CD1c-positive myeloid dendritic cell (primary cell): ENCODE measurements at regions not wholly inside any gene's neighbourhood (a gene's known extent, or its start where the extent isn't known, plus 50 kb on each side); places are given as distances from the start of the nearest gene placed in this dataset.

Experiments used
- DNase-seq: peaks from one replicate; pipeline ENCODE4 v3.0.0-alpha.2; 2016; ENCODE audit errors: extremely low spot score

DNA sequence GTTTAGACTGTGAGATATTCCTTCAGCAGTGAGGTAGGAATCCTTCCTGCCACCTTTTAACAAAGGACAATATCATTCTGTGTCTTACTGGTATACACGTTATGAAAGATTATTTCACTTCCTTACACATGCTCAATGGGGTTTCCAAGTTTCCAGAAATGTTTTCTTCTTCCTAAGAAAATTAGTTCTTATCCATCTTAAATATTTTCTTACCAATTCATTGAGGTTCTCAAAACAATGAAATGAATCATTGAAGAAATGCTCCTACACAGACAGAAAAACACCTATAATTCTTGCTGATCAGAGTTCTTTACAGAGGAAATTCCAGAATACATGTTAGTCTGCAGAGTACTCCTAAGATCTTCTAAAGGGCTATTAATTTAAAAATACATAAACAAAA, 51.4 kb upstream of the SEC61G start:
- DNase-seq = no peak

DNA sequence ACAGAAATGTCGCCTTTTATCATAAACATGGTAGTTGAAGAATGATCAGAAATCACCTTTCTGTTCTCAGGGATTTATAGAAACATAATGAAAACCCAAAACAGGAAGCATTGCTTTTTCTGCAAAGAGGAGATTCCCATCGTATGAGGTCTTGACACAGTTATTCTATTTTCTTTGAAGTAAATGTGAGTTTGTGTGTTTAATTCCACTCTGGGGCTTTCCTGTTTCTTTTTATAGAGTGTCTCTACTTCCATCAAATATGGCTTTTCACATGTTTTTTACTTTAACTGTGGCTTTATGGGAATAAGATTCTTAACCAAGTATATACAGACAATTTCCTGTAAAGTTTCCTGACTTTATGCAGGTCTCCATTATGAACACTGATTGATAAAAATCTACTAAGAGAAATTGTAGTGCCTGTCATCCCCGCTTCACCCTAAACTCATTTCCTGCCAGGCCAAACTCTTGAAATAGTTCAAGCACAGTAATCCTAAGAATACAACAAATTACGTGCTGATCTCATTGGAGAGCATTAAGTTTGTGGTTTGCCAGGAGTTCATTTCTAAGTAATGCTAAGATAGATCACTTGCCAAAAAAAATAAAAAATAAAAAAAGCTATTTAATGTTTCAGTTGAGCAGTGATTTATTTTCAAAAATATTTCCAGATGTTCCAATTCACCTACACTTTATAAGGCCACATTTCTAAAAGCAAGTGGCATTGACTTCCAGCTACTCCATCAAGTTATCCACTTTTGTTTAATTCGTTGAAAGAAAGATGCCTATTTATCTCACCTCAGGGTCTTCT, 52.2 kb upstream of the SEC61G start:
- no peak for DNase-seq

DNA sequence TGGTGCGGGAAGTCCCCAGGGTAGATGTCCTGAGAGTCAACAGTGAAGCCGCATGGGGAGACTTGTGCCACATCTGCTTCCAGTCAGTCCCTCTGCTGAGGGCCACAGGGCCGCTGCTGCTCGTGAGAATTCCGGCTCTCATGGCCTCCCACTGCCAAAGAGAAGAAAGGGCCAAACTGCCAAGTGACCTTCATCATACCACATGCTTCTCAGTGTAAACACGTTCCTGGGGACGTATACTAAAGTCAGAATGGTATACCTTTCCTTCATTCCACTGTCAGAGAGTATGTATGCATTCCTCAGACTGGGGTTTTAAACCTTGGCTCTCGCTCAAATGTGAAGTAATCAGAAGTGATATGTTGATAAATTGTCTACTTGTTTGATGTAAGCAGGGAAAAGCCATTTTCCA, 52.8 kb upstream of the SEC61G start:
- DNase-seq = no peak

DNA sequence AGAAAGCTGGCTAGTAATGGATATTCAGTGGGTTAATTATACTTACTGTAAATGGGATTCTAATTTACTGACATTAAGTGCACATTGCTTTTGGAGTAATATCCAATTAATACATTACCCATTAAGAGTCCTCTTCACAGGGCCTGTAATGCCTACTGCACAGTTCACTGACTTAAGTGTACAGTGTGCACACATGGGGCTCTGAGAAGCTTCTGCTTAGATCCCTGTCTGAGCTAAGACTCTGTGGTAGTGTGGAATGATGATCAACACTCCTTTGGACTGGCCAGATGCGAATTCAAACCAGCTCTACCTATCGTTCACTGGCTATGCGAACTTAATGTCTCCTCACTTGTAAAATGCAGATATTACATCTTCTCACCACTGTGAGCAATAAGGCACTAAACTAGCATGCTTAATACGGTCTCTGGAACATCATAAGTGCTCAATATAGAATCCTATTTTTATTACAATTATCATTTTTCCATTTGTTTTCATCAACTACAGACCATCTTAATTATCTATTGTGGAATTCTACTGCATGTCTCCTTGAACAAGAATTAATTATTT, 53.8 kb upstream of the SEC61G start:
- no peak for DNase-seq

DNA sequence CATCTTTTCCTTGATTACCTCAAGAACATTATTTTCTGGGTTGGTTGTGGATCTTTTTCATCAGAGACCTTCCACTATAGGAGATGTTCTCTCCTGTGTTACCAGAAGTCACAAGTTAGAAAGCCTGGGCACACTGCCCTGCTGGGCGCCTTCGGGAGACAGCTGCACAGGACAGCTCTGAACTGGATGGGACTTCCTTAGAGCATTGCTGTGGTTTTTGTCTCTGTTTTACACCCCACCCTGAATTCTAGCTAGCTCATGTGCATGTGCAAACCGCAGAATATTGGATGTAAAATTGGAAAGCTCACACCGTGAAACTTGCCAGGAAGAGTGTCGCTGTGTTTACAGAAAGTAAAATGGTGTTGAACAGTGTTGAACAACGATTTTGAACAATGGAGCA, 54.4 kb upstream of the SEC61G start:
- no peak for DNase-seq

DNA sequence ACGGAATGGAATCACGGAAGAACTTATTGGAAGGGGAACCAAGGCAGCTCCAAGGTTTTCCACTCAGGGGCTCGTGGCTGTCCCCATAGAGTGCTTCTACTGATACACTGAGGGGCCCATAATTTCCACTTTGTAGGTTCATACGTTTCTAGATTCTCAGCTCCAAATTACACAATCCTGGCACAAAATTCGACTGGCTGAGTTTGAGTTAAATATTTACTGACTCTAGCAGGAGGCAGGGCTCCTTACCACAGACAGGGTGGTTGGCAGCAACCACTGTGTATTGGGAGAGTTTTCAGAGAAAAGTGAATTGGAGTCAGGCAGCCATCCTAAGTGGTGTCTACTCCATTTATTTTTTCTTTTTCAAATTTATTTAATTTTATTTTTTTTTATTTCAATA, 55.4 kb upstream of the SEC61G start:
- no peak for DNase-seq

DNA sequence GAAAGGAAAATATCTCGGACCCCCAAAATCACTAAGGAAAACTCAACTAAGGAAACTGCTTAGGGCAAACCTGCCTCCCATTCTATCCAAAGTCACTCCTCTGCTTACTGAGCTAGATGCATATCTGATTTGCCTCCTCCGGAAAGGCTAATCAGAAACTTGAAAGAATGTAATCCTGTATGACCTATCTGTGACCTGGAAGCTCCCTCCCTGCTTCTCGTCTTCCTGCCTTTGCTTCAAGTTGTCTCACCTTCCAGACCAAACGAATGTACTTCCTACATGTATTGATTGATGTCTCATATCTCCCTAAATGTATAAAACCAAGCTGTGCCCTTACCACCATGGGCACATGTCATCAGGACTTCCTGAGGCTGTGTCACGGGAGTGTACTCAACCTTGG, 58.1 kb upstream of the SEC61G start:
- DNase-seq = no peak

DNA sequence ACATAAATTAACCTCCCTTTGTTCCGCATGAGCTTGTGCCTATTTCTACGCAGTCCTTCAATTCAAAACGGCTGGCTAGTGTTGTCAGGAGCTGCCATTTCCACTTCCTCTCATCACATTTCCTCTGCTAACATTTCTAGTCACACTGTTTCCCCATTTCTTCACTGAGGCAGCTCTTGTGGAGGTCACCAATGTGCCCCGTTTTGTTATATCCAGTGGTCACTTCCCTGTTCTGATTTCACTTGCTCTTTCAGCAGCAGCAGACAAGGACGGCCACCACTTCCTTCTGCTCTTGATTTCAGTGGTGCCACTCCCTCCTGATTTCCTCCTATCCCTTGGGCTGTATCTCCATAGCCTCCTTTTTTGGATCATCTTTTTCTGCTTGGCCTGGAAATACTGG, 64.8 kb upstream of the SEC61G start:
- peak; percentile 80 for DNase-seq

DNA sequence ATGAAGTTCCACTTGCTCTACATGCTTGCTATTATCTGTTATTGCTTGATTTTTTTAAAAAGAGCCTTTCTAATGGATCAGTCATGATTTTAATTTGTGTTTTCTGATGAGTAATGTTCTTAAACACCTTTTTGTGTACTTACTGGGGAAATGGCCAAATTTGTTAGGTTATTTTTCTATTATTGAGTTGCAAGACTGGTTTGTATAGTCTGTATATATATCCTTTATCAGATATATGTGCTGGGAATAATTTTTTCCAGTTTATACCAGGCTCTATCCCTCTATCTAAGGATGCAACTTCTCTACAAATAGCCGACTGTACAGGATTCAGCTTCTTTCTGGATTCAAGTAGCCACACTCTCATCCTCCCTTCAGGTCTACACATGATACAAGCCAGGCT, 65.6 kb upstream of the SEC61G start:
- DNase-seq = no peak

DNA sequence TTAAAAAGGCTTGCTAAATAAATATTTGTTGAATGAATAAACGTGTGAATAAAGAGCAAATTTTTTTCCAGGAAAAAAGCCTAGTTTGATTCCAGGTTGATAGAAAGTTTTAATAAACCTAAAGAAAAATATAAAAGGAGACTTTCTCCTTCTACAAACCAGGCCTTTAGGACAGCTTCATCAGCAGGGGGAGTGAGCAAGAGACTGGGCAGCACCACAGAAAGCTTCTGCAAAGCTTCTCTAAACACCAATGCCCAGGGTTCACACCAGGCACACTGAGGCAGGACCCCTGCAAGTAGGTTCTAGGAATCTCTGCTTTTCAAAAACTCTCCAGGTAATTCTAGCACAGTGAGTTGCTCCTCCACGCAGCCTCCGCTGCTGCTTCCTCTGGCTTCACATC, 66.4 kb upstream of the SEC61G start:
- no peak for DNase-seq

DNA sequence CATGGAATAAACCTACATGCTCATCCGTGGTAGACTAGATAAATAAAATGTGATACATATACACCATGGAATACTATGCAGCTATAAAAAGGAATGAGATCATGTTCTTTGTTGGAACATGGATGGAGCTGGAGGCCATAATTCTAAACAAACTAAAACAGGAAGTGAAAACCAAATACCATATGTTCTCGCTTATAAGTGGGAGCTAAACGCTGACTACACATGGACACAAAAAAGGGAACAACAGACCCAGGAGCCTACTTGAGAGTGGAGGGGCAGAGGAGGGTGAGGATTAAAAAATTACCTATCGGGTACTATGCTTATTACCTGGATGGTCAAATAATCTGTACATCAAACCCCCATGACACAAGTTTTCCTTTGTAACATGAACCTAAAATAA, 68.7 kb upstream of the SEC61G start:
- DNase-seq = peak; percentile 67

DNA sequence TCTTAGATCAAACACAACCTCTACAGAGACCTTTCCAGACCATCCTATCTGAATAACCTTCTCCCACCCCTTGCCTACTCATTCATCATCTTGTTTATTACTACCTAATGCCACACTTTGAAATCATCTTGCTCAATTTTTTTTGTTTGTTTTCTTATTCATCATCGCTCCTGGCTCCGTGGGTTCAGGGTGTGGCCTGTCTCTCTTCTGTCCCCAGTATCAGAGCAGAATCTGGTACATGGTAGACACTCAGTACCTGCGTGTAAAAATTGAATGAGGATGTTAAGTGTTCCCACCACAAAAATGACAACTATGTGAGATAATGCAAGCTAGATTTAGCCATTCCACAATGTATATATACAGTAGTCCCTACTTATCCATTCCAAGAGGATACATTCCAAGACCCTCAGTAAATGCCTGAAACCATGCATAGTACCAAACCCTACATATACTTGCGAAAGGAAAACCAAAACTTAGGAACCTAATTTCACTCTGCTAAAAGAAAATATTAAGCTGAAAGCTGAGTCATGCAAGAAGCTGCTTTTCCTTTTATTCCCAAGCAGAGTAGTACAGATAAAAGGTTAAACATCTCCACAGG, 72.1 kb upstream of the SEC61G start:
- no peak for DNase-seq

DNA sequence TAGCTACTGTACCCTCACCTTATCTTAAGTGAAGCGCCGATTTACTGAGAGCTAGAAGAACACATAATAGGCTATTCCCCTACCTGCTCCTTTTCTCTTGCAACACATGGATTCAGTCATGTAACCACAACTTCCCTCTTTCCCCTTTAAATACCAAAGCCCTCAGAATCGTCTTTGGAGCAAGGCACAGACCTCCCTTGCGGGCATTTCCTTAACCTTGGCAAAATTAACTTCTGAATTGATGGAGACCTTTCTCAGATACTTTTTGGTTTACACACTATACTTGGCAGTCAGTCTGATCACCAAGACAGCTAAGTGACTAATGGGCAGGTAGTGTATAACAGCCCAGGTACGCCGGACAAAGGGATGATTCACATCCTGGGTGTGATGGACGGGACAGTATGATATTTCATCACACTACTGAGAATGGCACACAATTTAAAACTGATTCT, 72.7 kb upstream of the SEC61G start:
- DNase-seq = peak; percentile 45

DNA sequence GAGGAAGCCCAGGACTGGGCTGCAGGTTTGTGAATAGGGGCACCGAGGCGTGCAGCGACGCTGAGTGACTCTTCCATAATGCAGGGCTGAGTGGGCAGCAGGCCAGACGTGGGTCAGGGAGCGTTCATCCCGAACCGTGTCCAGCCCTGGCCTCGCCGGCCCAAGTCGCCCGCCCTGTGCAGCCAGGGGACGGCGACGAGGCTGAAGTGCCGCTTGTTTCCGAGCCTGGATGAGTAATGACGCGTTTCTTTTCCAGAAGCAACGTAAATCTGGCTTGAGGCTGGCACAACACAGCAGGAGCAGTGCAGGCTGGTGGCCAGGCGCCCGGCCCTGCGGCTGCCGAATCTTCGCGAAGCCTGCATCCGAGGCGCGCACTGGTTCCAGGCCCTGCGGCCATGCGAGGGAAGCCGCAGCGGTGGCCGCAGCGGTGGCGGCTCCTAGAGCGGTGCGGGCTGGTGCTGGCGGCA, 74.0 kb upstream of the SEC61G start:
- no peak for DNase-seq

DNA sequence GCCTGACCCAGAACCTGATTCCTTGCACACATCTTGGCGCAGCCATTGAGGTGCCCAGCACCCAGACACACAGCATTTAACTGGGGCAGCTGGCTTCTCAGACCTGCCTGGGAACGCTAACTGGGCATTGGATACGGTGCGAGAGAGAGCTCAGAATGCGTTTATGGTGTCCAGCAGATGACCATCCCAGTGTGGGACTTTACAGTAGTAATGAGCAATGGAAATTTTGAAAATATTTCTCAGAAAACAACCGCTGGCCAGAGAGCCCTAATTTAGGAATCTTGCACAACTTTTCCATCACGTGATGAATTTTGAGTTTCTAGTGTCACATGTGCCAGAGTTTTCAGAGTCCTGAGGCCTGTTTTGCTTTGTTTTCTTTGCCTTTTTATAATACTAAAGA, 78.2 kb upstream of the SEC61G start:
- DNase-seq = no peak

DNA sequence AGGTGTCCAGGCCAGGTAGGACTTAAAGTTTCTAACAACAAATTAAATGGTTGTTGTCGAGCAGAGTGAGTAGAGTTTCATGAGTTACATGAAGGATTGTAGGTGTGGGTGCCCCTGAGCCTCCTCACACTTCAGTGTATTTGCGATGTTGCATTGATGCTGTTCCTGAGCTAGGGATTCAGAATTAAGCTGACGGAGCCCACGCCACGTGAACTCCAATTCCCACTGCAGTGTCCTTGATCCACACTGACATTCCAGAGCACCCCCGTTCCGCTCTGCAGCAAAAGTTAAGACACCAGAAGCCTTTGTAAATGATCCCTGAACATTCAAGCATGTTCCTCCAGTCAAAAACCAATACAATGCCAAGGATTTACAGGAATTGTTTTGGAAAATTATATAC, 78.8 kb upstream of the SEC61G start:
- no peak for DNase-seq

DNA sequence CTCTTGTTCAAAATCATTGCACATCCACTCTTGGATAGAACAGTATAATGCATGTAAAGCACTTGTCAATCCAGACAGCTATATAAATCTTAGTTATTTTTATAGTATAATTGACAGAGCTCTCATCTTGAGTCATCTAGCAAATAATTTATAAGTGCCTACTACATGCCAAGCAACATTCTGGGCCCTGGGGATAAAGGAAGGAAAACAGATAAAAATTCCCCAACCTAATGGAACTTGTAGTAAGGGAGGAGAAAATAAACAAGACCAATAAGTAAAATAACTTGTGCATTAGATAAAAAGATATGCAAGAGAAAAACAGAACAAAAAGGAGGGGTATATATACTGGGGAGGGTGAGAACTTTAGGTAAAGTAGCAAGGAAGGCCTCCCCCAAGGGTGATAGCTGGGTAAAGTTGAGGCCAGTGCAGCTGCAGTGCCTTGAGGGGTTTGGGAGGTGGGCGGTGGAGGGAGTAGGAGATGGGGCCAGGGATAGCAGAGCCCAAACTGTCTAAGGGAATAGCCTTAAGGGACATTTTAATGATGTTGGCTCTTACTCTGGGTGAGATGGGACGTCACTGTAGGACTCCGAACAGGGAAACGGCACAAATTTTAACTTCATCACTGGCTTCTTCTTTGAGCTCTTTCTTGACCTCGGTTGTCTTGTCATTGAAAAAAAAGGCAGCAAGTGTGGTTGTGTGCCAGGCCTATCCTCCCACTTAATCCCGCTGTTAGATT, 79.3 kb upstream of the SEC61G start:
- no peak for DNase-seq

DNA sequence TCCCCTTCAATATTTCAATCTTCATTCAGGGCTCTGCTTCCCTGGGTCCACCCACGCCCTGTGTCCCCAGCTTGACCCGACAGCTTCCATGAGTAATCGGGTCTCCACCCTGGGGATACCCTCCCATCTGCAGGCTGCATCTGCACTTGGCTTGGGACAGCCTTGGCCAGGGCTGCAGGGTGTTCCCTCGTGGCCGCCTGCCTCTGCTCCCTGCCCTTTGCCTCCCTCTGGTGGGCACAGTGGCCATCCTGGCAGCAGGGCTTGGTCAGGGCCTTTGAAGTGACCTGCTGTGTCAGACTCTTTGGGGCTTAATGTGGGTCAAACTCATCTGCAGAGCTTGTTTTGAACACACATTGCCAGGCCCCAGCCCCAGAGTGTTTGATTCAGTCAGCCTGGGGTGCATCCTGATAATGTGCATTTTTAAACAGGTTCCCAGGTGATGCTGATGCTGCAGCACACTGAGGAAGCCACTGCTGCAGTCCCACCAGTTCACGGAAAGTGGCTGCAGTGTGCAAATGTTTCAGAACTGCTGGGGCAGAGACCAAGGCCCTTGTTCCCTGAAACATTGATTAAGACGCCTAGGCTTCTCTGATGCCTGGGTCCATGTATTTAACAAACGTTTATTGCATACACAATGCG, 80.7 kb upstream of the SEC61G start:
- DNase-seq = peak; percentile 56

DNA sequence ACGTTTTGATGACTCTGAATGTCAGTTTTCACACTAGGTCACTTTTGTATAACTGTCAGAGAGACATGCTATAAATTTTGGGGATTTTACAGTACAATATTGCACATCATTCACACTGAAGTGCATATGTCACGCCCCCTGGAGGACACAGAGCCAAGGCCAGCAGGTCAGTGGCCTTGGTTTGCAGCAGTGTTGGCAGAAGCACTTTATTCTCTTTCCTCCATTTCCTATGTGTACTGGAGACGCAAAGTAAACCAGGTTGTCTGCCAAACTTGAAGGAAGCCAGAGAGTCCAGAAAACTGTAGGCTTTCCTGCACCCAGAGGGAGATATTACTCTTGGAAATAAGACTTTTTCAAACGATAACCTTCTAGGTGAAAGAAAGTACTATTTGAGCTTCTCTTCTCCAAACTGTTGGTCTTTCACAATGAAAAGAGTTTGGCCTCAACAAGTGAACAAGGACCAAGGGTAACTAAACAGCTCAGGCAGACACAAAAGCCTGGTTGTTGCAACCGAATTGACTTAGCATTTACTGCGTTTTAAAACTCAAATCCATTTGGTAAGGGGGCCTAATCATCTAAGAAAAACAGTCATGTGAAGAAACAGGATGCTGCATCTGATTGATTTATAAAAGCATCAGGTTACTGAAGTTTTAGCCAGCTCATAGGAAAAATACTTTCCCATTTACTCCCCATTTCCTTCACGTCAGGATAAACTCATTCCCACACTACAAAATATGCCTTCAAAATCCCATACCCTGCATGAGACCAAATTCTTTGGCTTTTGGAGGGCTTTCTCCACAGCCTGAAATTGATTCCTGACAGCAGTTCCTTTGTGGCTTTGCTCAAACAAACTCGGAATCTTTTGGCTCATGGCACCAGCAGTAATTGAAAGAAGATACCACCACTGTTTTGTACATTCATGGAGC, 83.0 kb upstream of the SEC61G start:
- DNase-seq = peak; percentile 42

DNA sequence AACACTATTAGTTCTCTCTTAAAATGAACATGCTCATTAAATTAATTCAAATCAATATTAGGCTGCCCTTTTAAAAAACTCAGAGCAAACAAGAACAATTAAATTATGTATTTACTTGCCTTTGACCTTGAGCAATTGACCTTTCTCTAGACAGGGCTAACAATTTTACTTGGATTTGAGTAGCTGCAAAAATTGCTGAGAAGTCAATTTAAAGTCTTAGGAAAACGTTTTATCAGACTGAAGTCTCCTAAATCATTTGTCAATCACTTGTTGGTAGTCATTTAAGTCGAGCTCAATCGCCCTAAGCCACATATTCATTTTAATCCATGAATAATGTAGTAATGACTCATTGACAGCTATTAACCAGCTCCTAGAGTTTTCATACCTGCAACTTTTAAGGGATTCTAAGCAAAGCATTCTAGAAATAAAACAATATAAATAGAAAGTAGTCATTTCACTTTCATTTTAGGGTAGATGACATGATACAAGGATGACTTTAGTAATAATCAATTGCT, 84.9 kb upstream of the SEC61G start:
- DNase-seq = no peak

DNA sequence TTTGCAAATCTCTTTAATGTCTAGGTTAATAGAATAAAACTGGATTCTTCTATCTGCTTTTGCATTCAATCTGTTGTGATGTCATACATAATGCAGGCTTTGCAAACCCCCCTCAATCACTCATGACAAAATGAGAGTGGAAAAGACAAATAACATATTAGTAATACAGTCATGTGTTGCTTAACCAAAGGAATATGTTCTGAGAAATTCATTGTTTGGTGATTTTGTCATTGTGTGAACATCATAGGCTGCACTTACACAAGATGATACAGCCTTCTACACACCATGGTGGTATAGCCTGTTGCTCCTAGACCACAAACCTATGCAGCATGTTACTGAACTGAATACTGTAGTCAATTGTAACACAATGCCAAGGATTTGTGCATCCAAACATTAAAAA, 87.3 kb upstream of the SEC61G start:
- no peak for DNase-seq
